GM12878 (cell line): ENCODE measurements at regions not wholly inside any gene's neighbourhood (a gene's known extent, or its start where the extent isn't known, plus 50 kb on each side); places are given as distances from the start of the nearest gene placed in this dataset.

Experiments
- ATAC-seq: fragments of 200-7000 bp; cut with Tn5 transposase; 3 replicates; pipeline ENCODE4 v1.9.1; 2020; ENCODE audit warnings: mild to moderate bottlenecking, moderate library complexity
- BruUV-seq: library from RNA; stranded (reverse); fragments of 400-500 nt; replicated peaks from 2 replicates; lab custom pipeline; 2021; lab: Mats Ljungman, UMichigan
- CTCF ChIA-PET: fragments of 300-600 bp; sonication (Branson Sonifier 250); formaldehyde crosslinking; extraction: SDS; loops from one replicate; lab custom pipeline; 2021; ENCODE audit warnings: inconsistent platforms; lab: Yijun Ruan, JAX
- POLR2A ChIA-PET: fragments of 350-600 bp; formaldehyde crosslinking; extraction: SDS; loops from one replicate; lab custom pipeline; 2021; ENCODE audit warnings: inconsistent platforms; lab: Charles Lee
- RAD21 ChIA-PET: fragments of 300-600 bp; sonication (Branson Sonifier 250); formaldehyde crosslinking; loops from one replicate; lab custom pipeline; 2023; ENCODE audit warnings: antibody characterized with exemption; ENCODE audit not compliant: unreplicated experiment; lab: Charles Lee
- SMC1A ChIA-PET: fragments of 300-600 bp; sonication (Branson Sonifier 250); formaldehyde crosslinking; loops from one replicate; lab custom pipeline; 2023; ENCODE audit not compliant: unreplicated experiment, uncharacterized antibody; lab: Charles Lee
- DNase-seq: peaks from one replicate; pipeline ENCODE4 v3.0.0-alpha.2; 2011; ENCODE audit warnings: low read depth, low spot score
- FAIRE-seq: peaks from 3 replicates; lab custom pipeline; 2011; peaks lifted over from hg19 to GRCh38; lab: Jason Lieb, UNC
- H2AFZ ChIP-seq: 2 replicates; pipeline ENCODE4 v1.6.0; 2011; ENCODE audit warnings: low read depth, low read length, control low read depth; ENCODE audit not compliant: control insufficient read depth
- H3K27ac ChIP-seq: 2 replicates; pipeline ENCODE4 v1.5.1; 2011; ENCODE audit warnings: control low read depth; ENCODE audit not compliant: control insufficient read depth, insufficient read depth
- H3K27me3 ChIP-seq, 2 experiments: replicated peaks in 1 of 2; 2 replicates each; pipeline versions ENCODE4 v1.6.0 to v1.6.1; 2011; ENCODE audit warnings: low read length in 1 of 2; ENCODE audit not compliant: control insufficient read depth in 2 of 2, insufficient read depth in 2 of 2
- H3K36me3 ChIP-seq, 2 experiments: 2 replicates each; pipeline ENCODE4 v1.5.1; 2011; ENCODE audit warnings: low read length in 1 of 2; ENCODE audit not compliant: control insufficient read depth in 2 of 2, insufficient read depth in 2 of 2
- H3K4me1 ChIP-seq: 2 replicates; pipeline ENCODE4 v1.6.1; 2011; ENCODE audit warnings: mild to moderate bottlenecking, low read length, moderate library complexity, mixed read lengths; ENCODE audit not compliant: control insufficient read depth, insufficient read depth
- H3K4me2 ChIP-seq: 2 replicates; pipeline ENCODE4 v1.6.0; 2011; ENCODE audit warnings: control low read depth; ENCODE audit not compliant: control insufficient read depth, insufficient read depth
- H3K4me3 ChIP-seq: fragments of 200-600 bp; sonication (generic); 2 replicates; pipeline ENCODE4 v1.5.1; 2016
- H3K79me2 ChIP-seq: 2 replicates; pipeline ENCODE4 v1.6.0; 2011; ENCODE audit warnings: low read length; ENCODE audit not compliant: control insufficient read depth, insufficient read depth
- H3K9ac ChIP-seq: 2 replicates; pipeline ENCODE4 v1.8.0; 2011; ENCODE audit warnings: low read length, control low read depth, mixed read lengths; ENCODE audit not compliant: control insufficient read depth, insufficient read depth
- H3K9me3 ChIP-seq: replicated peaks from 3 replicates; pipeline ENCODE4 v1.5.1; 2011; ENCODE audit warnings: mild to moderate bottlenecking, low read length; ENCODE audit not compliant: control insufficient read depth, insufficient read depth
- H4K20me1 ChIP-seq: 2 replicates; pipeline ENCODE4 v1.6.0; 2011; ENCODE audit not compliant: control insufficient read depth, insufficient read depth
- BCL11A ChIP-seq: IDR thresholded peaks from 2 replicates; pipeline ENCODE4 v1.6.1; 2011; ENCODE audit warnings: low read depth, low read length
- EED ChIP-seq: sonication (generic); IDR thresholded peaks from 2 replicates; pipeline ENCODE4 v1.6.1; 2016; ENCODE audit warnings: antibody characterized with exemption, low read depth
- HDAC6 ChIP-seq: fragments of 200-600 bp; sonication (generic); IDR thresholded peaks from one replicate; pipeline ENCODE4 v1.8.0; 2017; ENCODE audit warnings: antibody characterized with exemption; ENCODE audit not compliant: unreplicated experiment
- HDGF ChIP-seq: fragments of 450-650 bp; IDR thresholded peaks from 2 replicates; pipeline ENCODE4 v1.6.1; 2016; ENCODE audit warnings: antibody characterized with exemption
- MYC ChIP-seq: IDR thresholded peaks from 2 replicates; pipeline ENCODE4 v1.6.1; 2011; ENCODE audit warnings: mild to moderate bottlenecking, low read length, moderate library complexity, inconsistent platforms; ENCODE audit not compliant: insufficient read depth, insufficient replicate concordance, insufficient read length, severe bottlenecking
- SPI1 ChIP-seq: IDR thresholded peaks from 2 replicates; pipeline ENCODE4 v1.6.1; 2011; ENCODE audit warnings: low read depth, mild to moderate bottlenecking, low read length, moderate library complexity, borderline replicate concordance; ENCODE audit not compliant: insufficient read depth
- SREBF1 ChIP-seq: IDR thresholded peaks from 2 replicates; pipeline ENCODE4 v1.6.1; 2012; ENCODE audit warnings: mild to moderate bottlenecking, low read length
- ZNF384 ChIP-seq: IDR thresholded peaks from 2 replicates; pipeline ENCODE4 v1.6.1; 2012; ENCODE audit warnings: low read depth, mild to moderate bottlenecking, low read length, improper control_type of control experiment, borderline replicate concordance
- WGBS: methylation state at CpG from one replicate; pipeline ENCODE4 v1.1.6; 2016; ENCODE audit warnings: low lambda C conversion rate; ENCODE audit not compliant: insufficient replicate concordance, insufficient coverage; ENCODE audit errors: missing lambda C conversion rate; 5-methylcytosine and 5-hydroxymethylcytosine counted together
- in situ Hi-C: fragments of 300-500 bp; cut with MboI; formaldehyde crosslinking; loops from 9 replicates; pipeline ENCODE4 v1.14.3; 2018; ENCODE audit warnings: mixed read lengths
- intact Hi-C: fragments of 100-400 bp; cut with micrococcal nuclease; formaldehyde crosslinking; loops from one replicate; pipeline ENCODE4 v1.14.2; 2022; ENCODE audit not compliant: unreplicated experiment
- TF ChIP-seq, protein P1 (sequence below): IDR thresholded peaks from 2 replicates; pipeline ENCODE4 v1.6.1; 2012; ENCODE audit warnings: improper control_type of control experiment, low read depth, low read length; ENCODE audit not compliant: insufficient replicate concordance
- TF ChIP-seq, protein P2 (sequence below): fragments of 450-650 bp; formaldehyde crosslinking; IDR thresholded peaks from 2 replicates; pipeline ENCODE4 v1.4.0; 2022; ENCODE audit warnings: mild to moderate bottlenecking, moderate library complexity
- TF ChIP-seq, protein P3 (sequence below): fragments of 150-350 bp; IDR thresholded peaks from 2 replicates; pipeline ENCODE4 v1.6.1; 2016; ENCODE audit warnings: low read depth, low read length

DNA sequence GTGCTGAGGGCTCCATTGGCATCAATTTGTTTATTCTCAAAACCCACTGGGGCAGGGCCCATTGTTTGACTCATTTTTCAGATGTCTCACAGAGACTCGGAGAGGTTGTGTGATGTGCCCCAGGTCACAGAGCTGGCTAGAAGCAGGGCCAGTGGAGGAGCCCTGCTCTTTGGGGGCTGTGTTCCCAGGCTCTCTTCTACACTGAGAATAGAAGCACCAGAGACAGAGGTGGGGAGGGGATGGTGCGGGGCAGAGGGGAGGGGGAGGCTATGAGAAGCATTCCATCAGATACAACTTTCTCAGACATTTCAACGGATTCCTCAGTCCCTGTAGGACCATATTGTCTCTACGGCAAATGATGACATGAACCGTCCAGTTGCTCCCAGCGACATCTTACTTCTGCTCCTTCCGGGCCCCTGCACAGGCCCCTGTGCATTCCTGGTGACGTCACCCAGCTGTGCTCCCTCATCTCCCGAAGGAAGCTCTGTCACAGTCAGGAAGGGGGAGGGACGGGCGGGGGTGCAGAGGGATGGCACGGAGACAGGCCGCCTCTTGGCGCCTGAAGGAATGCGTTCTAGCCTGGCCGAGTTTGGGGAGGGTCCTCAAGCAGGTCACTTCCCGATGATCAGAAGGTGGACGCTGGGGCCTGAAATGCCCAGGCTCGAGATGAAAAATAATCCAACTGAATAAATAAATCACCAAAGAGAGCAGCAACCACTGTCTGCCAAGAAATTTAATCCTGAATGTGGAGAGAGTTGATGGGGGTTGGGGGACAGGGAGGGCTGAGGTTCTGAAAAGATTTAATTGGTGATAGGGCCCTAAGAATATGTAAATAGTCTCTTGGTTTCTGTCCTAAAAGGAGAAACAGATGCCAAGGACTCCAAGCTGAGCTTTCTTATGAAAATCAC lies 114.1 kb downstream of the NOG start:
- ChIA-PET RAD21 (no interaction called here), CTCF (interaction anchor here (0.6 to 1.0 kb wide), 3 partner anchors 9 to 116 kb away, joined by 3 to 5 read pairs (median 4); no protein-coding TSS in a partner anchor), POLR2A (no interaction called here), SMC1A (no interaction called here)
- no peak overlapping the region for H3K9ac ChIP-seq
- no peak overlapping the region for H3K4me2 ChIP-seq
- H3K9me3 ChIP-seq, result no peaks in the 10 kb centered on the region
- H2AFZ ChIP-seq, result no peak overlapping the region
- whole genome bisulfite sequencing, result 35% methylated on average over 17 of the region's 19 CpGs
- no peaks in the 10 kb centered on the region for H4K20me1 ChIP-seq
- no peaks in the 10 kb centered on the region for H3K36me3 ChIP-seq
- no TSS peak for BruUV-seq
- intact Hi-C loops, result no loop called here
- in situ Hi-C loops, result no loop called here
- peaks cover 0 to 2% of the 10 kb centered on the region in 2 experiments; a peak in 3 of 4 replicates for H3K27me3 ChIP-seq
- ATAC-seq, result no peak
- DNase-seq, result no peak
- H3K79me2 ChIP-seq, result no peaks in the 10 kb centered on the region
- H3K4me3 ChIP-seq, result no peak overlapping the region
- H3K4me1 ChIP-seq, result no peaks in the 10 kb centered on the region
- H3K27ac ChIP-seq, result no peak overlapping the region
- no peak for FAIRE-seq
- TF ChIP-seq SREBF1, result no peak
- no peak for TF ChIP-seq BCL11A
- TF ChIP-seq HDGF, result no peak
- no peak for TF ChIP-seq HDAC6
- TF ChIP-seq ZNF384, result no peak
- TF ChIP-seq EED, result no peak
- no peak for TF ChIP-seq SPI1
- no peak for TF ChIP-seq MYC
- TF ChIP-seq, protein P1, sequence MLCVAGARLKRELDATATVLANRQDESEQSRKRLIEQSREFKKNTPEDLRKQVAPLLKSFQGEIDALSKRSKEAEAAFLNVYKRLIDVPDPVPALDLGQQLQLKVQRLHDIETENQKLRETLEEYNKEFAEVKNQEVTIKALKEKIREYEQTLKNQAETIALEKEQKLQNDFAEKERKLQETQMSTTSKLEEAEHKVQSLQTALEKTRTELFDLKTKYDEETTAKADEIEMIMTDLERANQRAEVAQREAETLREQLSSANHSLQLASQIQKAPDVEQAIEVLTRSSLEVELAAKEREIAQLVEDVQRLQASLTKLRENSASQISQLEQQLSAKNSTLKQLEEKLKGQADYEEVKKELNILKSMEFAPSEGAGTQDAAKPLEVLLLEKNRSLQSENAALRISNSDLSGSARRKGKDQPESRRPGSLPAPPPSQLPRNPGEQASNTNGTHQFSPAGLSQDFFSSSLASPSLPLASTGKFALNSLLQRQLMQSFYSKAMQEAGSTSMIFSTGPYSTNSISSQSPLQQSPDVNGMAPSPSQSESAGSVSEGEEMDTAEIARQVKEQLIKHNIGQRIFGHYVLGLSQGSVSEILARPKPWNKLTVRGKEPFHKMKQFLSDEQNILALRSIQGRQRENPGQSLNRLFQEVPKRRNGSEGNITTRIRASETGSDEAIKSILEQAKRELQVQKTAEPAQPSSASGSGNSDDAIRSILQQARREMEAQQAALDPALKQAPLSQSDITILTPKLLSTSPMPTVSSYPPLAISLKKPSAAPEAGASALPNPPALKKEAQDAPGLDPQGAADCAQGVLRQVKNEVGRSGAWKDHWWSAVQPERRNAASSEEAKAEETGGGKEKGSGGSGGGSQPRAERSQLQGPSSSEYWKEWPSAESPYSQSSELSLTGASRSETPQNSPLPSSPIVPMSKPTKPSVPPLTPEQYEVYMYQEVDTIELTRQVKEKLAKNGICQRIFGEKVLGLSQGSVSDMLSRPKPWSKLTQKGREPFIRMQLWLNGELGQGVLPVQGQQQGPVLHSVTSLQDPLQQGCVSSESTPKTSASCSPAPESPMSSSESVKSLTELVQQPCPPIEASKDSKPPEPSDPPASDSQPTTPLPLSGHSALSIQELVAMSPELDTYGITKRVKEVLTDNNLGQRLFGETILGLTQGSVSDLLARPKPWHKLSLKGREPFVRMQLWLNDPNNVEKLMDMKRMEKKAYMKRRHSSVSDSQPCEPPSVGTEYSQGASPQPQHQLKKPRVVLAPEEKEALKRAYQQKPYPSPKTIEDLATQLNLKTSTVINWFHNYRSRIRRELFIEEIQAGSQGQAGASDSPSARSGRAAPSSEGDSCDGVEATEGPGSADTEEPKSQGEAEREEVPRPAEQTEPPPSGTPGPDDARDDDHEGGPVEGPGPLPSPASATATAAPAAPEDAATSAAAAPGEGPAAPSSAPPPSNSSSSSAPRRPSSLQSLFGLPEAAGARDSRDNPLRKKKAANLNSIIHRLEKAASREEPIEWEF, result no peak
- TF ChIP-seq, protein P2, sequence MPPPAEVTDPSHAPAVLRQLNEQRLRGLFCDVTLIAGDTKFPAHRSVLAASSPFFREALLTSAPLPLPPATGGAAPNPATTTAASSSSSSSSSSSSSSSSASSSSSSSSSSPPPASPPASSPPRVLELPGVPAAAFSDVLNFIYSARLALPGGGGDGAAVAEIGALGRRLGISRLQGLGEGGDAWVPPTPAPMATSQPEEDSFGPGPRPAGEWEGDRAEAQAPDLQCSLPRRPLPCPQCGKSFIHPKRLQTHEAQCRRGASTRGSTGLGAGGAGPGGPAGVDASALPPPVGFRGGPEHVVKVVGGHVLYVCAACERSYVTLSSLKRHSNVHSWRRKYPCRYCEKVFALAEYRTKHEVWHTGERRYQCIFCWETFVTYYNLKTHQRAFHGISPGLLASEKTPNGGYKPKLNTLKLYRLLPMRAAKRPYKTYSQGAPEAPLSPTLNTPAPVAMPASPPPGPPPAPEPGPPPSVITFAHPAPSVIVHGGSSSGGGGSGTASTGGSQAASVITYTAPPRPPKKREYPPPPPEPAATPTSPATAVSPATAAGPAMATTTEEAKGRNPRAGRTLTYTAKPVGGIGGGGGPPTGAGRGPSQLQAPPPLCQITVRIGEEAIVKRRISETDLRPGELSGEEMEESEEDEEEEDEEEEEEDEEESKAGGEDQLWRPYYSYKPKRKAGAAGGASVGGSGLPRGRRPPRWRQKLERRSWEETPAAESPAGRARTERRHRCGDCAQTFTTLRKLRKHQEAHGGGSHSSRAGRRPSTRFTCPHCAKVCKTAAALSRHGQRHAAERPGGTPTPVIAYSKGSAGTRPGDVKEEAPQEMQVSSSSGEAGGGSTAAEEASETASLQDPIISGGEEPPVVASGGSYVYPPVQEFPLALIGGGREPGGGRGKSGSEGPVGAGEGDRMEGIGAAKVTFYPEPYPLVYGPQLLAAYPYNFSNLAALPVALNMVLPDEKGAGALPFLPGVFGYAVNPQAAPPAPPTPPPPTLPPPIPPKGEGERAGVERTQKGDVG (CRISPR knock-in tag), result no peak
- TF ChIP-seq, protein P3, sequence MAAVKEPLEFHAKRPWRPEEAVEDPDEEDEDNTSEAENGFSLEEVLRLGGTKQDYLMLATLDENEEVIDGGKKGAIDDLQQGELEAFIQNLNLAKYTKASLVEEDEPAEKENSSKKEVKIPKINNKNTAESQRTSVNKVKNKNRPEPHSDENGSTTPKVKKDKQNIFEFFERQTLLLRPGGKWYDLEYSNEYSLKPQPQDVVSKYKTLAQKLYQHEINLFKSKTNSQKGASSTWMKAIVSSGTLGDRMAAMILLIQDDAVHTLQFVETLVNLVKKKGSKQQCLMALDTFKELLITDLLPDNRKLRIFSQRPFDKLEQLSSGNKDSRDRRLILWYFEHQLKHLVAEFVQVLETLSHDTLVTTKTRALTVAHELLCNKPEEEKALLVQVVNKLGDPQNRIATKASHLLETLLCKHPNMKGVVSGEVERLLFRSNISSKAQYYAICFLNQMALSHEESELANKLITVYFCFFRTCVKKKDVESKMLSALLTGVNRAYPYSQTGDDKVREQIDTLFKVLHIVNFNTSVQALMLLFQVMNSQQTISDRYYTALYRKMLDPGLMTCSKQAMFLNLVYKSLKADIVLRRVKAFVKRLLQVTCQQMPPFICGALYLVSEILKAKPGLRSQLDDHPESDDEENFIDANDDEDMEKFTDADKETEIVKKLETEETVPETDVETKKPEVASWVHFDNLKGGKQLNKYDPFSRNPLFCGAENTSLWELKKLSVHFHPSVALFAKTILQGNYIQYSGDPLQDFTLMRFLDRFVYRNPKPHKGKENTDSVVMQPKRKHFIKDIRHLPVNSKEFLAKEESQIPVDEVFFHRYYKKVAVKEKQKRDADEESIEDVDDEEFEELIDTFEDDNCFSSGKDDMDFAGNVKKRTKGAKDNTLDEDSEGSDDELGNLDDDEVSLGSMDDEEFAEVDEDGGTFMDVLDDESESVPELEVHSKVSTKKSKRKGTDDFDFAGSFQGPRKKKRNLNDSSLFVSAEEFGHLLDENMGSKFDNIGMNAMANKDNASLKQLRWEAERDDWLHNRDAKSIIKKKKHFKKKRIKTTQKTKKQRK, result no peak
